Heart right ventricle (tissue), 16 donors: ENCODE measurements at regions not wholly inside any gene's neighbourhood (a gene's known extent, or its start where the extent isn't known, plus 50 kb on each side); places are given as distances from the start of the nearest gene placed in this dataset.

Experiments used
- ATAC-seq, 8 donors: fragments of 200-7000 bp; cut with Tn5 transposase; one replicate each; pipeline ENCODE4 v1.9.1; 2020; ENCODE audit warnings: mild to moderate bottlenecking in 8 of 8, moderate library complexity in 8 of 8, moderate number of reproducible peaks in 1 of 8
- DNase-seq, 2 donors: peaks; one replicate each; pipeline ENCODE4 v3.0.0-alpha.2; 2020
- H3K27ac ChIP-seq, 10 donors: fragments of 200-600 bp; sonication (generic) in 2 of 10; one replicate each; pipeline versions ENCODE4 v1.5.0 to v1.8.0; 2020 to 2022; ENCODE audit warnings: mild to moderate bottlenecking in 3 of 10
- H3K27me3 ChIP-seq, 7 donors: fragments of 200-600 bp; one replicate each; pipeline ENCODE4 v1.8.0; 2021 to 2022; ENCODE audit warnings: mild to moderate bottlenecking in 2 of 7
- H3K36me3 ChIP-seq, 9 donors: fragments of 200-600 bp; sonication (generic) in 1 of 9; one replicate each; pipeline versions ENCODE4 v1.5.0 to v1.8.0; 2020 to 2022; ENCODE audit warnings: mild to moderate bottlenecking in 2 of 9
- H3K4me1 ChIP-seq, 9 donors: fragments of 200-600 bp; sonication (generic) in 1 of 9; one replicate each; pipeline versions ENCODE4 v1.5.0 to v1.8.0; 2020 to 2022; ENCODE audit warnings: mild to moderate bottlenecking in 4 of 9
- H3K4me3 ChIP-seq, 10 donors: fragments of 200-600 bp; sonication (generic) in 2 of 10; one replicate each; pipeline versions ENCODE4 v1.5.0 to v1.8.0; 2020 to 2022; ENCODE audit warnings: mild to moderate bottlenecking in 7 of 10, moderate library complexity in 2 of 10
- H3K9me3 ChIP-seq, 11 donors: fragments of 200-600 bp in 10 of 11; sonication (generic) in 2 of 11; one replicate each; pipeline versions ENCODE4 v1.5.0 to v1.8.0; 2013 to 2022; ENCODE audit warnings: mild to moderate bottlenecking in 2 of 11, control low read depth in 1 of 11, moderate library complexity in 1 of 11
- CTCF ChIP-seq, 9 donors: fragments of 200-600 bp; sonication (generic) in 2 of 9; IDR thresholded peaks; one replicate each; pipeline versions ENCODE4 v1.5.0 to v1.8.0; 2021 to 2022; ENCODE audit warnings: antibody characterized with exemption in 9 of 9, mild to moderate bottlenecking in 5 of 9, moderate library complexity in 1 of 9
- WGBS, 2 donors: extraction: QIAGEN DNeasy Blood & Tissue Kit; methylation state at CpG; one replicate each; pipeline ENCODE4 v1.1.7; 2013; ENCODE audit warnings: inconsistent platforms in 1 of 2; 5-methylcytosine and 5-hydroxymethylcytosine counted together
- intact Hi-C, 10 donors: fragments of 100-400 bp; cut with DNase I; formaldehyde crosslinking; loops; one replicate each; pipeline versions ENCODE4 v1.11.1 to v1.14.2; 2022
- donor health status: Arrhythmogenic right ventricular cardiomyopathy.
- donor health status: ischemic (EF 13 %, LVEDD 7.1; RV severe dilation, severe dysfunction).
- donor health status: healthy with polysubstance abuse.
- donor health status: DM: no; HTN: yes; CAD: no.
- donor health status: DM: no; HTN: no; CAD: no.
- donor health status: ischemic (EF 25% LVEDD 6.9; RV normal size, moderate dysfunction).
- donor health status: ischemic (EF 25% LVEDD 5.7; RV mildly dilated, moderate dysfunction).
- donor health status: healthy.
- donor health status: DM: yes; HTN: yes; CAD: no.
- donor health status: Ischemic cardiomyopathy.
- donor health status: ischemic (EF 35%, LVEDD 5.7; RV mildly dilated, moderate dysfunction).
- donor health status: nonischemic (EF 11% LVEDD 7.7; RV severe dilation, severe dysfunction).
- donor health status: DM: yes; HTN: yes; CAD: no.
- donor health status: PGD.
- donor health status: ischemic (EF 29% LVEDD 5.4; RV normal size, mild dysfunction).
- donor health status: nonischemic (EF 23%, LVEDD 6.1; RV moderate dilation, normal function).

- H3K9me3 ChIP-seq, result peaks cover 0 to 4% (median 0%) of the 10 kb centered on the region in 11 donors
- H3K36me3 ChIP-seq, result no peaks in the 10 kb centered on the region
- no peak overlapping the region for H3K4me3 ChIP-seq
- WGBS, 2 donors, result 81 to 83% methylated on average over 2 of the region's 2 CpGs
- TF ChIP-seq CTCF (IDR thresholded peaks at IDR 0.05), result no peak
- peaks cover 0 to 28% (median 7%) of the 10 kb centered on the region in 9 donors for H3K4me1 ChIP-seq
- no peaks in the 10 kb centered on the region for H3K27me3 ChIP-seq
- H3K27ac ChIP-seq, result no peak overlapping the region
- DNase-seq, result no peak
- intact Hi-C loops, result no loop called here
- no peak for ATAC-seq
Measured at GRCh38 chr11:104522123-104522522, 358.2 kb upstream of the PDGFD start.

GRCh38 chr11:104510169-104510568 is 346.2 kb upstream of the PDGFD start:
- ATAC-seq, result no peak
- no peak overlapping the region for H3K4me3 ChIP-seq
- no peaks in the 10 kb centered on the region for H3K27me3 ChIP-seq
- intact Hi-C loops, result no loop called here
- no peak for TF ChIP-seq CTCF (IDR thresholded peaks at IDR 0.05)
- no peak overlapping the region for H3K27ac ChIP-seq
- no peak for DNase-seq
- 87 to 92% methylated on average over 2 of the region's 2 CpGs for WGBS, 2 donors
- no peaks in the 10 kb centered on the region for H3K36me3 ChIP-seq
- H3K9me3 ChIP-seq, result no peaks in the 10 kb centered on the region
- no peaks in the 10 kb centered on the region for H3K4me1 ChIP-seq

- Histone ChIP-seq H3K4me3 (no peak overlapping the region), H3K36me3 (no peaks in the 10 kb centered on the region), H3K27ac (no peak overlapping the region), H3K4me1 (peaks cover 0 to 10% (median 0%) of the 10 kb centered on the region in 9 donors), H3K27me3 (no peaks in the 10 kb centered on the region), H3K9me3 (peaks cover 0 to 51% (median 36%) of the 10 kb centered on the region in 11 donors)
- WGBS, 2 donors, result 86 to 89% methylated on average over 6 of the region's 6 CpGs
- intact Hi-C loops, result no loop called here
- TF ChIP-seq CTCF (IDR thresholded peaks at IDR 0.05), result no peak
- ATAC-seq (no peak), DNase-seq (no peak)
Measured at GRCh38 chr11:104490182-104490581, 326.2 kb upstream of the PDGFD start.

GRCh38 chr11:104488561-104488960 is 324.6 kb upstream of the PDGFD start:
- H3K9me3 ChIP-seq, result peaks cover 0 to 51% (median 36%) of the 10 kb centered on the region in 11 donors
- no peak for TF ChIP-seq CTCF (IDR thresholded peaks at IDR 0.05)
- DNase-seq (no peak), ATAC-seq (no peak)
- no peak overlapping the region for H3K4me3 ChIP-seq
- 42 to 54% methylated on average over 3 of the region's 3 CpGs for WGBS, 2 donors
- intact Hi-C loops, result no loop called here
- H3K36me3 ChIP-seq, result no peaks in the 10 kb centered on the region
- peaks cover 0 to 10% (median 0%) of the 10 kb centered on the region in 9 donors for H3K4me1 ChIP-seq
- no peaks in the 10 kb centered on the region for H3K27me3 ChIP-seq
- H3K27ac ChIP-seq, result no peak overlapping the region
